Mononuclear cell (primary cell): ENCODE measurements at regions not wholly inside any gene's neighbourhood (a gene's known extent, or its start where the extent isn't known, plus 50 kb on each side); places are given as distances from the start of the nearest gene placed in this dataset.
"Not testable (repeated sequence)": the region's sequence is repeated elsewhere in the genome, so short reads cannot be mapped to it uniquely, and the experiment has no call there.

Experiments used
- H3K27me3 ChIP-seq: 2 replicates; pipeline ENCODE4 v1.6.0; 2011; ENCODE audit warnings: low read length, control low read depth; ENCODE audit not compliant: insufficient read depth
- H3K4me1 ChIP-seq: 2 replicates; pipeline ENCODE4 v1.5.1; 2011; ENCODE audit warnings: mild to moderate bottlenecking, low read length, control low read depth; ENCODE audit not compliant: insufficient read depth
- H3K4me3 ChIP-seq: 2 replicates; pipeline ENCODE4 v1.5.1; 2011; ENCODE audit warnings: mild to moderate bottlenecking, low read length, moderate library complexity
- H3K9me3 ChIP-seq: 2 replicates; pipeline ENCODE4 v1.5.1; 2011; ENCODE audit warnings: low read depth, mild to moderate bottlenecking, control low read depth, low read length

DNA sequence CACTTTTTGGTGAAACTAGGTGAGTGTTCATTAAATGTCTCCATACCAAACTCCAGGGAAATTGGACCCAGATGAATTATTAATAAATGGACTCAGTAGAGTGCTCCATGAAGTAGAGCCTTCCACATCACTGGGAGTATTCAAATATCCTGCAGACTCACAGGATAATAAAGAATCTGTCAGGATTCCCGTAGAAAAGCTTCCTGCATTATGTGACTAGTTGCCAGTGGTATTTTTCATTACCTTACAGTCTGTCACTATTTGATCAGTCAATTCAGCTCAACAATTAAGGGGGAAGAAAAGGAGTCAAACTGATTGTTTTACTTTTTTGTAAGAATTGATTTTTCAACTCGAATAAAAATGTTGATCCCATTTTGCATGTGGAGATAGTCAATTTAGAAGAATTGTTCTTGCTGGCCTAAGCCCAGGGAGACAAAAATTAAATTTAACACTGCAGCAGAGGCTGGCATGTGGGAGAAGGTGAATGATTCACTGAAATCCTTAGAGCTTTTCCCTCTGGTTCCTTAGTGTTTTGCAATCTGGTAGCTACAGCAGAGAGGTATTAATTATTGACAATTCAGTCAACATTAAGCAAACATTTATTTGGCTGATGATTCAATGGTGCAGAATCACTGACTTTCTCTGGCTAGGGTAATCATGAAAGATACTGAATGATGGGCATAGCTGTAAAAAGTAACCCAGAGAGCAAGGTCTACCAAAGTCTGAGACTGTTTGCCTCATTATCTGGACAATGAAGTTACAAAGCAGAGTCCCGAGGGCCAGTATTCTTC is 442.4 kb downstream of the CD83 start:
- H3K9me3 ChIP-seq, result no peaks in the 10 kb centered on the region
- no peak overlapping the region for H3K4me3 ChIP-seq
- no peaks in the 10 kb centered on the region for H3K27me3 ChIP-seq
- H3K4me1 ChIP-seq, result no peaks in the 10 kb centered on the region

GRCh38 chr6:14561563-14561962 is 444.0 kb downstream of the CD83 start:
- not testable (repeated sequence) for H3K4me3 ChIP-seq, H3K9me3 ChIP-seq, H3K4me1 ChIP-seq, H3K27me3 ChIP-seq

GRCh38 chr6:14567842-14568241 is 450.3 kb downstream of the CD83 start:
- Histone ChIP-seq H3K9me3 (no peaks in the 10 kb centered on the region), H3K27me3 (no peaks in the 10 kb centered on the region), H3K4me3 (no peak overlapping the region), H3K4me1 (no peaks in the 10 kb centered on the region)

- Histone ChIP-seq H3K4me1 (peaks cover 9% of the 10 kb centered on the region), H3K27me3 (no peaks in the 10 kb centered on the region), H3K9me3 (no peaks in the 10 kb centered on the region), H3K4me3 (no peak overlapping the region)
Observed at GRCh38 chr6:14569394-14569793, 451.8 kb downstream of the CD83 start.

DNA sequence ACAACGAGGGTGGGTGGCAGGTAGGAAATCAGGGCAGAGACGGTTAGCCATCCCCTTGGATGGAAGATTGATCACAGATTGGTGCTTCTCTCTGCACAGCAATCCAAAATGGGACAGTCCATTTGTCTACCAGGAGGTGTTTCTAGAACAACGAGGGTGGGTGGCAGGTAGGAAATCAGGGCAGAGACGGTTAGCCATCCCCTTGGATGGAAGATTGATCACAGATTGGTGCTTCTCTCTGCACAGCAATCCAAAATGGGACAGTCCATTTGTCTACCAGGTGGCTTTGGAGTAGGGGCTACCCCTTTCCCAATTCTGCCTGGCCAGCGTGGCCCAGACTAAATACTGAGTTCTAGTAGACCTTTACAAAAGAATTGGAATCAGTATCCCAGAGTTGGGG is 452.3 kb downstream of the CD83 start:
- peaks cover 11% of the 10 kb centered on the region for H3K4me1 ChIP-seq
- H3K4me3 ChIP-seq, H3K27me3 ChIP-seq, H3K9me3 ChIP-seq: not testable (repeated sequence)

GRCh38 chr6:14571001-14571400 is 453.4 kb downstream of the CD83 start:
- Histone ChIP-seq H3K27me3 (no peaks in the 10 kb centered on the region), H3K4me1 (peaks cover 11% of the 10 kb centered on the region)

GRCh38 chr6:14571746-14572145 is 454.2 kb downstream of the CD83 start:
- H3K4me3 ChIP-seq, result no peak overlapping the region
- no peaks in the 10 kb centered on the region for H3K27me3 ChIP-seq

More at GRCh38 chr6:14571001-14571400, 453.4 kb downstream of the CD83 start:
- Histone ChIP-seq H3K9me3 (no peaks in the 10 kb centered on the region), H3K4me3 (no peak overlapping the region)

GRCh38 chr6:14573267-14573666 is 455.7 kb downstream of the CD83 start:
- H3K4me3 ChIP-seq, result no peak overlapping the region
- no peaks in the 10 kb centered on the region for H3K27me3 ChIP-seq
- H3K4me1 ChIP-seq, result peaks cover 11% of the 10 kb centered on the region
- H3K9me3 ChIP-seq, result no peaks in the 10 kb centered on the region

More at GRCh38 chr6:14571746-14572145, 454.2 kb downstream of the CD83 start:
- Histone ChIP-seq H3K4me1 (peaks cover 11% of the 10 kb centered on the region), H3K9me3 (no peaks in the 10 kb centered on the region)

GRCh38 chr6:14573703-14574290 is 456.2 kb downstream of the CD83 start:
- peaks cover 11% of the 10 kb centered on the region for H3K4me1 ChIP-seq
- H3K27me3 ChIP-seq, result no peaks in the 10 kb centered on the region
- H3K9me3 ChIP-seq, result no peaks in the 10 kb centered on the region
- H3K4me3 ChIP-seq, result no peak overlapping the region

DNA sequence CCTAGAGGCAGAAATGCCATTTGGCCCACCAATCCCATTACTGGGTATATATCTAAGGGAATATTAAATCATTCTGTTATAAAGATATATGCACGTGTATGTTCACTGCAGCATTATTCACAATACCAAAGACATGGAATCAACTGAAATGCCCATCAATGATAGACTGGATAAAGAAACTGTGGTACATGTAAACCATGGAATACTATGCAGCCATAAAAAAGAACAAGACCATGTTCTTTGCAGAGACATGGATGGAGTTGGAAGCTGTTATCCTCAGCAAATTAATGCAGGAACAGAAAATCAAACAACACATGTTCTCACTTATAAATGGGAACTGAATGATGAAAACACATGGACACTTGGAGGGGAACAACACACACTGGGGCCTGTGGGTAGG is 458.4 kb downstream of the CD83 start:
- Histone ChIP-seq H3K4me3 (no peak overlapping the region), H3K4me1 (peaks cover 11% of the 10 kb centered on the region), H3K27me3 (no peaks in the 10 kb centered on the region), H3K9me3 (no peaks in the 10 kb centered on the region)

DNA sequence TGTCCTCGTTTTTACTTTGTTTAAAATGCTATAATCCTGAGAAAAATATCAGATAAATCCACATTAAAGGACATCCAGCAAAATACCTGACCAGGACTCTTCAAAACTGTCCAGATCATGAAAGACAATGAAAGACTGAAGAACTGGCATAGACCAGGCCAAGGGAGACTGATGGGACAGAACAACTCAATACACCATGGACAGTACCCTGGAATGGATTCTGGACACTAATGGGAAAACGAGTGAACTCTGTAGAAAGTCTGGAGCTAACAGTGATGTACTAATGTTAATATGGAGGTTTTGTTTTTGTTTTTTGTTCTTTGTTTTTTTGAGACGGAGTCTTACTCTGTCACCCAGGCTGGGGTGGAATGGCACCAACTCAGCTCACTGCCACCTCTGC is 461.4 kb downstream of the CD83 start:
- H3K4me1 ChIP-seq, result peaks cover 6% of the 10 kb centered on the region
- no peaks in the 10 kb centered on the region for H3K27me3 ChIP-seq
- no peaks in the 10 kb centered on the region for H3K9me3 ChIP-seq
- H3K4me3 ChIP-seq, result no peak overlapping the region

GRCh38 chr6:14582749-14583148 is 465.2 kb downstream of the CD83 start:
- H3K9me3 ChIP-seq, result no peaks in the 10 kb centered on the region
- H3K4me3 ChIP-seq, result no peak overlapping the region
- H3K4me1 ChIP-seq, result no peaks in the 10 kb centered on the region
- no peaks in the 10 kb centered on the region for H3K27me3 ChIP-seq

DNA sequence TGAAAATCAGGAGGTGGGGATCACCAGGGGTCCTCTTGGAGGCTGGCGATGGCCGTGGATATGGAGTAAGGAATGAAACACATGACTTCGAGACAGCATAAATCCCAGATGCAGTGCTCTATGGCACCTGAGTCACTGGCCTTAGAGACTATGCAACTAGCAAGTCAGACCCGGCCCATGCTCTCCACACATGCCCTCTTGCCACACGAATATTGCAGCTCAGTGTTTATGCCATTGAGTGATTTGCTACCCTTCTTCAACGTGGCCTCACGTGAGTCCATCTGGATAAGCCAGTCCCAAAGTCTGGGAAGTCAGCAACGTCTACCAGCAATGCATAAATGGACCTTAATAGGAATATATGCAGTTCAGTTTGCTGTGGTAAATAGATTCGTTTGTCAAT is 466.3 kb downstream of the CD83 start:
- no peaks in the 10 kb centered on the region for H3K27me3 ChIP-seq

DNA sequence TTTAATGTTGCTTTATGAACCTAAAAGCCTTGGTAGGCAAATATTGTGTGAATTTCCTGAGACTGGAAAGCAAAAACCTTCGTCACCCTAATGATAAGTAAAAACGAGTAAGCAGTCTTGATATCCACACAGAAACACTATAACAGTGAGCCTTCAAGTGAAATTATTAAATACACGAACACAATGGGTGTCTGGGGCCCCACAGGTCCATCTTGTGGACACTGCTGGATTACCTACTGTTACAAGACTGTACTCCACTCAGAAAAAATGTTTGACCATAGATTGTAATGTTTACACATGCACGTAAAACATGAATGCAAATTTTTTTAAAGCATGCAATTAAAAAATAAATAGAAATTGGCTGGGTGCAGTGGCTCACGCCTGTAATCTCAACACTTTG is 466.9 kb downstream of the CD83 start:
- no peaks in the 10 kb centered on the region for H3K9me3 ChIP-seq
- H3K4me1 ChIP-seq, result no peaks in the 10 kb centered on the region
- no peak overlapping the region for H3K4me3 ChIP-seq
- no peaks in the 10 kb centered on the region for H3K27me3 ChIP-seq

More for the DNA sequence above, 466.3 kb downstream of the CD83 start:
- H3K4me3 ChIP-seq, result no peak overlapping the region
- H3K9me3 ChIP-seq, result no peaks in the 10 kb centered on the region
- H3K4me1 ChIP-seq, result no peaks in the 10 kb centered on the region

GRCh38 chr6:14585689-14586088 is 468.1 kb downstream of the CD83 start:
- no peaks in the 10 kb centered on the region for H3K4me1 ChIP-seq

GRCh38 chr6:14589175-14589574 is 471.6 kb downstream of the CD83 start:
- Histone ChIP-seq H3K9me3 (no peaks in the 10 kb centered on the region), H3K4me1 (no peaks in the 10 kb centered on the region), H3K4me3 (no peak overlapping the region), H3K27me3 (no peaks in the 10 kb centered on the region)

More at GRCh38 chr6:14585689-14586088, 468.1 kb downstream of the CD83 start:
- Histone ChIP-seq H3K9me3 (no peaks in the 10 kb centered on the region), H3K27me3 (no peaks in the 10 kb centered on the region), H3K4me3 (no peak overlapping the region)
